Gastrocnemius medialis (tissue), 4 donors: ENCODE measurements at regions not wholly inside any gene's neighbourhood (a gene's known extent, or its start where the extent isn't known, plus 50 kb on each side); places are given as distances from the start of the nearest gene placed in this dataset.

ENCODE experiments used
- POLR2A ChIP-seq, 2 donors: fragments of 450-650 bp; IDR thresholded peaks; one replicate each; pipeline ENCODE4 v1.6.1; 2017; ENCODE audit warnings: antibody characterized with exemption in 2 of 2, mild to moderate bottlenecking in 2 of 2, moderate library complexity in 2 of 2
- TF ChIP-seq, protein P1 (sequence below), 5 experiments: fragments of 450-650 bp in 3 of 5; fragments of 200-600 bp in 2 of 5; sonication (generic) in 2 of 5; IDR thresholded peaks in 4 of 5; conservative IDR thresholded peaks in 1 of 5; 1 replicate in 4 of 5; 2 replicates in 1 of 5; pipeline ENCODE4 v1.5.1; 2016 to 2019; ENCODE audit warnings: antibody characterized with exemption in 5 of 5, mild to moderate bottlenecking in 3 of 5, moderate library complexity in 3 of 5

DNA sequence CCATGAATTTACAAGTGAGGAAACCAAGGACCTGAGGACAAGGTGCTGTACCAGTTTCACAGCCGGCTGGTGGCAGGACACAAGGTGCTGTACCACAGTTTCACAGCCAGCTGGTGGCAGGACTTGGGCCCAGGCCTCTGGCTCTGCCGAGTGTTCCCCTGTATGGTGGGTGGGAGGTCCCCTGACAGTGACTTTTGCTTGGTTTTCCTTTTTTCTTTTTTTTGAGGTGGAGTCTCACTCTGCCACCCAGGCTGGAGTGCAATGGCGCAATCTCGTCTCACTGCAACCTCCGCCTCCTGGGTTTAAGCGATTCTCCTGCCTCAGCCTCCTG lies 212.4 kb downstream of the LY86 start:
- TF ChIP-seq, protein P1, sequence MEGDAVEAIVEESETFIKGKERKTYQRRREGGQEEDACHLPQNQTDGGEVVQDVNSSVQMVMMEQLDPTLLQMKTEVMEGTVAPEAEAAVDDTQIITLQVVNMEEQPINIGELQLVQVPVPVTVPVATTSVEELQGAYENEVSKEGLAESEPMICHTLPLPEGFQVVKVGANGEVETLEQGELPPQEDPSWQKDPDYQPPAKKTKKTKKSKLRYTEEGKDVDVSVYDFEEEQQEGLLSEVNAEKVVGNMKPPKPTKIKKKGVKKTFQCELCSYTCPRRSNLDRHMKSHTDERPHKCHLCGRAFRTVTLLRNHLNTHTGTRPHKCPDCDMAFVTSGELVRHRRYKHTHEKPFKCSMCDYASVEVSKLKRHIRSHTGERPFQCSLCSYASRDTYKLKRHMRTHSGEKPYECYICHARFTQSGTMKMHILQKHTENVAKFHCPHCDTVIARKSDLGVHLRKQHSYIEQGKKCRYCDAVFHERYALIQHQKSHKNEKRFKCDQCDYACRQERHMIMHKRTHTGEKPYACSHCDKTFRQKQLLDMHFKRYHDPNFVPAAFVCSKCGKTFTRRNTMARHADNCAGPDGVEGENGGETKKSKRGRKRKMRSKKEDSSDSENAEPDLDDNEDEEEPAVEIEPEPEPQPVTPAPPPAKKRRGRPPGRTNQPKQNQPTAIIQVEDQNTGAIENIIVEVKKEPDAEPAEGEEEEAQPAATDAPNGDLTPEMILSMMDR (IDR thresholded peaks at IDR 0.05 in 4 of 5, conservative IDR thresholded peaks at IDR 0.05 in 1 of 5) = no peak
- TF ChIP-seq POLR2A (IDR thresholded peaks at IDR 0.05) = no peak
